ENCODE measurements at regions not wholly inside any gene's neighbourhood (a gene's known extent, or its start where the extent isn't known, plus 50 kb on each side); places are given as distances from the start of the nearest gene placed in this dataset.

DNA sequence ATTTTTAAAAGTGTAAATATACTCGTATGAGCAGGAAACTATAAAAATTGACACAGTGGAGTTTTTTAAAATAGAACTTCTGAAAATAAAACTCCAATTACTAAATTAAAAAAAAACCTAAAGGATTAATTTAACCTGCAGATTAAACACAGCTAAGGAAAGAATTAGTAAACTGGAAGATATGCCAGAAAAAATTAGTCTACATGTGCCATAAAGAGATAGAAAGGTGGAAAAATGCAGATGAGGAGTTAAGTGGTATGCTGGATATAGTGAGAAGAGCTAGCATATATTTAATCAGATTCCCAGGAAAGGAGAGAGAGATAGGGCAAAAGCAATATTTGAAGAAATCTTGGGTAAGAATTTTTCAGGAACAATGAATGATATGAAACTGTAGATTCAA is 315.8 kb upstream of the CADM1 start:
- H3K9me3 Mint-ChIP-seq: peaks cover 26% of the 10 kb centered on the region
- H3K9ac ChIP-seq (ENCODE audit: extremely low read depth, low read length, poor library complexity, severe bottlenecking): no peak overlapping the region
- WGBS, 2 experiments (ENCODE audit: insufficient coverage in 1 of 2, insufficient read length in 1 of 2): no CpG with 5 or more reads among the region's 1 CpG

DNA sequence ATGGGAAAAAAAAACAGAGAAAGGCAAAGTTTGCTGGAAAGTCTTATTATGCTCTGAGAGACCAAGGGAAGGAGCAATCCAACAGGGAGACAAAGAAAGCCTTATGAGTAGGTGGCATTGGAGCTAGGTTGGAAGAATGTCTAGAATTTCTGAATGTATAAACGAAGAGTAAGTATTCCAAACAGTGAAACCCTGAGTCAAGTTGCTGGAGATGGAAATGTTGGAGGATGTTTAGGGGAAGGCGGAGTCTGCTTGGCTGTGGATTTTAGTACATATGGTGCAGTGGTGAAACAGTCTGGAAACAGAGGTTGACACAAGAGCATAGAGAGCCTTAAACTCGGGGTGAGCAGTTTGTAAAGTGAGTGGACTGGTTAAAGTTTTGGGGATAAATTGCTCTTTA is 314.8 kb upstream of the CADM1 start:
- Histone ChIP-seq H3K4me1 (ENCODE audit: control insufficient read depth, insufficient read depth, low read length) (no peaks in the 10 kb centered on the region), H3K9ac (ENCODE audit: extremely low read depth, low read length, poor library complexity, severe bottlenecking) (no peak overlapping the region), H3K4me3 (ENCODE audit: low read length) (no peak overlapping the region), H3K27me3 (ENCODE audit: control insufficient read depth, insufficient read depth, low read length, poor library complexity, severe bottlenecking) (no peaks in the 10 kb centered on the region), H3K36me3 (ENCODE audit: control insufficient read depth, insufficient read depth, low read length) (no peaks in the 10 kb centered on the region), H3K9me3 (ENCODE audit: control insufficient read depth, low read length) (peaks cover 24% of the 10 kb centered on the region), H3K27ac (ENCODE audit: low read depth, low read length) (no peak overlapping the region)
- H3K9me3 Mint-ChIP-seq: peaks cover 26% of the 10 kb centered on the region
- H3K27me3 Mint-ChIP-seq (ENCODE audit: insufficient read depth): peaks cover 7% of the 10 kb centered on the region
- H3K36me3 Mint-ChIP-seq (ENCODE audit: low read depth): no peaks in the 10 kb centered on the region
- TF ChIP-seq, protein P1, sequence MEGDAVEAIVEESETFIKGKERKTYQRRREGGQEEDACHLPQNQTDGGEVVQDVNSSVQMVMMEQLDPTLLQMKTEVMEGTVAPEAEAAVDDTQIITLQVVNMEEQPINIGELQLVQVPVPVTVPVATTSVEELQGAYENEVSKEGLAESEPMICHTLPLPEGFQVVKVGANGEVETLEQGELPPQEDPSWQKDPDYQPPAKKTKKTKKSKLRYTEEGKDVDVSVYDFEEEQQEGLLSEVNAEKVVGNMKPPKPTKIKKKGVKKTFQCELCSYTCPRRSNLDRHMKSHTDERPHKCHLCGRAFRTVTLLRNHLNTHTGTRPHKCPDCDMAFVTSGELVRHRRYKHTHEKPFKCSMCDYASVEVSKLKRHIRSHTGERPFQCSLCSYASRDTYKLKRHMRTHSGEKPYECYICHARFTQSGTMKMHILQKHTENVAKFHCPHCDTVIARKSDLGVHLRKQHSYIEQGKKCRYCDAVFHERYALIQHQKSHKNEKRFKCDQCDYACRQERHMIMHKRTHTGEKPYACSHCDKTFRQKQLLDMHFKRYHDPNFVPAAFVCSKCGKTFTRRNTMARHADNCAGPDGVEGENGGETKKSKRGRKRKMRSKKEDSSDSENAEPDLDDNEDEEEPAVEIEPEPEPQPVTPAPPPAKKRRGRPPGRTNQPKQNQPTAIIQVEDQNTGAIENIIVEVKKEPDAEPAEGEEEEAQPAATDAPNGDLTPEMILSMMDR (conservative IDR thresholded peaks at IDR 0.05): no peak
- no peak overlapping the region for H3K4me3 Mint-ChIP-seq
- 91 to 100% methylated on average over 3 of the region's 3 CpGs for WGBS, 2 experiments (ENCODE audit: insufficient coverage in 1 of 2, insufficient read length in 1 of 2)
- H3K27ac Mint-ChIP-seq: no peak overlapping the region
- DNase-seq: no peak
- H3K4me1 Mint-ChIP-seq: no peaks in the 10 kb centered on the region

More for the DNA sequence above, 315.8 kb upstream of the CADM1 start:
- Mint-ChIP-seq H3K27me3 (ENCODE audit: insufficient read depth) (peaks cover 5% of the 10 kb centered on the region), H3K36me3 (ENCODE audit: low read depth) (no peaks in the 10 kb centered on the region), H3K4me1 (no peaks in the 10 kb centered on the region), H3K27ac (no peak overlapping the region), H3K4me3 (no peak overlapping the region)
- TF ChIP-seq, protein P1 (conservative IDR thresholded peaks at IDR 0.05): no peak
- Histone ChIP-seq H3K9me3 (ENCODE audit: control insufficient read depth, low read length) (peaks cover 24% of the 10 kb centered on the region), H3K4me1 (ENCODE audit: control insufficient read depth, insufficient read depth, low read length) (no peaks in the 10 kb centered on the region), H3K36me3 (ENCODE audit: control insufficient read depth, insufficient read depth, low read length) (no peaks in the 10 kb centered on the region), H3K27me3 (ENCODE audit: control insufficient read depth, insufficient read depth, low read length, poor library complexity, severe bottlenecking) (no peaks in the 10 kb centered on the region), H3K27ac (ENCODE audit: low read depth, low read length) (no peak overlapping the region), H3K4me3 (ENCODE audit: low read length) (no peak overlapping the region)
- DNase-seq: no peak

DNA sequence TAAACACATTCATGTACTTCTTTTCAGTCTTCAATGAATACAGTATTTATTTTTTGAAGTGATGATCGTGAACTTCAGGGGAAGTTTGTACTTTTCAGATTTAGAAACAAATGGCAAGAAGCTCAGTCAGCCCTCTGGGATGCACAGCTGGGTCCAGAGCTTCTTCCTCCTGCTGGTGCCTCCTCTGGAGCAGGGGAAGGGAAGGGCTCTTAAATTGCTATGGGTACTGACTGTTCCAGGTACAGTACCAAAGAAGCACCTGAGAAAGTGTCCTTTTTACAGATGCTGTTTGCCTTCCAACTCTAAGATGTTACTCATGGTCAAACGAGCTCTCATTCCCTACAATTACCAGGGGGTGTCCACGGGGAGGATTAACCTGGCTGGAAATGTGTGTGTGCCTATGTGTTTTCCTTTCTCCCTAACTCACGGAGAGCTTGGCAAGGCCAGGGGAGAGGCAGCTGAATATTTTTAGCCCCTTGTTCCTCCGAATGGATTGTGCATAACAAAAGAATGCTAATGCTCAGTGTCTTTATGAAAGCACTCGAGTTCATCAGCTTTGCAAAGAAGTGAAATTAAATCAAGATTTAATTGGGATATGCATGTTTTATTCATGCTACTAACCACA is 313.7 kb upstream of the CADM1 start:
- Mint-ChIP-seq H3K36me3 (ENCODE audit: low read depth) (no peaks in the 10 kb centered on the region), H3K9me3 (peaks cover 25% of the 10 kb centered on the region), H3K4me1 (no peaks in the 10 kb centered on the region), H3K27ac (no peak overlapping the region), H3K4me3 (no peak overlapping the region), H3K27me3 (ENCODE audit: insufficient read depth) (peaks cover 4% of the 10 kb centered on the region)
- 52 to 54% methylated on average over 3 to 6 of the region's 6 CpGs for WGBS, 2 experiments (ENCODE audit: insufficient coverage in 1 of 2, insufficient read length in 1 of 2)
- H3K36me3 ChIP-seq (ENCODE audit: control insufficient read depth, insufficient read depth, low read length): no peaks in the 10 kb centered on the region
- no peak for DNase-seq
- no peak overlapping the region for H3K9ac ChIP-seq (ENCODE audit: extremely low read depth, low read length, poor library complexity, severe bottlenecking)
- H3K4me1 ChIP-seq (ENCODE audit: control insufficient read depth, insufficient read depth, low read length): no peaks in the 10 kb centered on the region
- H3K4me3 ChIP-seq (ENCODE audit: low read length): no peak overlapping the region
- no peak overlapping the region for H3K27ac ChIP-seq (ENCODE audit: low read depth, low read length)
- no peaks in the 10 kb centered on the region for H3K27me3 ChIP-seq (ENCODE audit: control insufficient read depth, insufficient read depth, low read length, poor library complexity, severe bottlenecking)
- TF ChIP-seq, protein P1 (conservative IDR thresholded peaks at IDR 0.05): no peak
- peaks cover 24% of the 10 kb centered on the region for H3K9me3 ChIP-seq (ENCODE audit: control insufficient read depth, low read length)

Measured in endodermal cell (in vitro differentiated cells).